ENCODE measurements at regions not wholly inside any gene's neighbourhood (a gene's known extent, or its start where the extent isn't known, plus 50 kb on each side); places are given as distances from the start of the nearest gene placed in this dataset.

DNA sequence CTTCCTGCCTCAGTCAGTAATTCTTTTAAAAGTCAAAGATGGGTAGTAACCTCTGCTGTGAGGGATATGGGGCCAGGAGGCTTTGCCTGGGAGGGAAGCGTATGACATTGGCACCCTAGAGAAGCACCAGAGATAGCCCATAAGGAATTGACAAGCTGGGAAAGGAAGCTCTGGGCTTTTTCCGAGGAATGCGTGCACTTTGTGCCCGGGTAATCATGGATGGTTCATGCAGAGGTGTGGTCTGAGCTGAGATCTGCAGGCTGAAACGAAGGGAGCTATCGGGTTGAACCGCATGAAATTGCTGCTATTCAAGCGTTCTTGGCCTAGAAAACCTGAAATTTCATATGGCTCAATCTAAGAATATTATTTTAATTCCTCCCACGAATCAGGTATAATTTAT, 127.7 kb upstream of the TLE3 start:
- TF ChIP-seq, protein P1, sequence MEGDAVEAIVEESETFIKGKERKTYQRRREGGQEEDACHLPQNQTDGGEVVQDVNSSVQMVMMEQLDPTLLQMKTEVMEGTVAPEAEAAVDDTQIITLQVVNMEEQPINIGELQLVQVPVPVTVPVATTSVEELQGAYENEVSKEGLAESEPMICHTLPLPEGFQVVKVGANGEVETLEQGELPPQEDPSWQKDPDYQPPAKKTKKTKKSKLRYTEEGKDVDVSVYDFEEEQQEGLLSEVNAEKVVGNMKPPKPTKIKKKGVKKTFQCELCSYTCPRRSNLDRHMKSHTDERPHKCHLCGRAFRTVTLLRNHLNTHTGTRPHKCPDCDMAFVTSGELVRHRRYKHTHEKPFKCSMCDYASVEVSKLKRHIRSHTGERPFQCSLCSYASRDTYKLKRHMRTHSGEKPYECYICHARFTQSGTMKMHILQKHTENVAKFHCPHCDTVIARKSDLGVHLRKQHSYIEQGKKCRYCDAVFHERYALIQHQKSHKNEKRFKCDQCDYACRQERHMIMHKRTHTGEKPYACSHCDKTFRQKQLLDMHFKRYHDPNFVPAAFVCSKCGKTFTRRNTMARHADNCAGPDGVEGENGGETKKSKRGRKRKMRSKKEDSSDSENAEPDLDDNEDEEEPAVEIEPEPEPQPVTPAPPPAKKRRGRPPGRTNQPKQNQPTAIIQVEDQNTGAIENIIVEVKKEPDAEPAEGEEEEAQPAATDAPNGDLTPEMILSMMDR (IDR thresholded peaks at IDR 0.05; ENCODE audit: borderline replicate concordance, insufficient read depth, low read depth, low read length) = no peak
- H3K4me3 ChIP-seq (ENCODE audit: low read depth, low read length) = no peak overlapping the region

DNA sequence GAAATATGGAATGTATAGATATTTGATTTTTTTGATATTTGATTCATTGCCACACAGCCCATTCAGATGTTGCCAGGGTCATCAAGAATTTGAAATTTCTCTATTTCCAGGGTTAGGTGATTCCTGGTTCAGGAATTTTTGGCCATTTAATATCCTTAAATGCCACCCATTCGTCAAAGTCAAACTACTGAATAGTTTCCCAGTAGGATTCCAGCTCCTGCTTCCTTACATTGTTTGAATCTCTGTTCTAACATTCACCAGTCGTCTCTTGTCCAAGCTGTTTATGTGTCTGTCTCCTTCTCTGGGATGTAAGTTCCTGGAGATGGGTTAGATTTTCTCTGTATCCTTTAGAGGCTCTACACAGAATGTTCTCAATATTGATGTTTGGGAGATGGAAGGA, 124.9 kb upstream of the TLE3 start:
- TF ChIP-seq, protein P1 (IDR thresholded peaks at IDR 0.05; ENCODE audit: borderline replicate concordance, insufficient read depth, low read depth, low read length) = no peak

DNA sequence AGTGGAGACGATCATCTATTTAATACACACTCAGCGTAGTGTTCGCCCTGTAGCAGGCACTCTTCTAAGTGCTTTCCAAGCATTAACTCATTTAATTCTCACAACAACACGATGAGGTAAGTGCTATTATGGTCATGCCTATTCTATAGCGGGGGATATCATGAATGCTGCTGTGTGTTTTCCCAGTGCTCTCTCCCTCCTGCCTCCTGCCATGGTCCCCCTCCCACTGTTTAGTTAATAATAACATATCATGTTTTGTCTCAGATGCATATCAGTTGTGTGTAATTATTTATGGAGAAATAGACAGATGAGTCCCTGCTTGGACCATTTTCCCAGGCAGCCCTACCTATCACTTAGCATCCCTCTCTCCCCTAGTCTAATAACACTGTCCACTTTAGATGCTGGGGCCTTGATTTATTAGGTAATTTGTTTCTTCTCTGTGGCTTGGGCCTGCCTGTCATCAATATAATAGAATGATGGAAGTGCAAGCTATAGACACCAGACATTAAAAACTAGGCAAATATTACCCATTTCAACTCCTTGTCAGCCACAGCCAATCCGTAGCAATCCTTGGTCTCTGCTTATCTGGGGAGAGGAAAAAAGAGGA, 122.9 kb upstream of the TLE3 start:
- no peak overlapping the region for H3K4me3 ChIP-seq (ENCODE audit: low read depth, low read length)
- TF ChIP-seq, protein P1 (IDR thresholded peaks at IDR 0.05; ENCODE audit: borderline replicate concordance, insufficient read depth, low read depth, low read length) = no peak

More for the DNA sequence above, 124.9 kb upstream of the TLE3 start:
- no peak overlapping the region for H3K4me3 ChIP-seq (ENCODE audit: low read depth, low read length)

DNA sequence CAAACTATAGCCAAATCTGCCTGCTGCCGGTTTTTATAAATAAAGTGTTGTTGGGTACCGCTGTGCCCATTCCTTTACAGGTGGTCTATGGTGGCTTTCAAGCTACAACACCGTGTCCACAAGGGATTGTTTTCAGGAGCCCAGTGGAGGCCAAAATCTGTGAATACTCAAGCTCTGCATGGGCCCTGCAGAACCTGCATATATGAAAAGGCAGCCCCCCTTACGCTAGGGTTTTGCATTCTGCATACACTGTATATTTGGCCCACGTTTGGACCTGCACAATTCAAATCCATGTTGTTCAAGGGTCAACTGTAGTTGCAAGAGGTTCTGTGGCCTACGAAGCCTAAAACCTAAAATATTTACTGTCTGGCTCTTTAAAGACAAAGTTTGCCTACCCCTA, 122.2 kb upstream of the TLE3 start:
- TF ChIP-seq, protein P1 (IDR thresholded peaks at IDR 0.05; ENCODE audit: borderline replicate concordance, insufficient read depth, low read depth, low read length) = no peak
- no peak overlapping the region for H3K4me3 ChIP-seq (ENCODE audit: low read depth, low read length)

DNA sequence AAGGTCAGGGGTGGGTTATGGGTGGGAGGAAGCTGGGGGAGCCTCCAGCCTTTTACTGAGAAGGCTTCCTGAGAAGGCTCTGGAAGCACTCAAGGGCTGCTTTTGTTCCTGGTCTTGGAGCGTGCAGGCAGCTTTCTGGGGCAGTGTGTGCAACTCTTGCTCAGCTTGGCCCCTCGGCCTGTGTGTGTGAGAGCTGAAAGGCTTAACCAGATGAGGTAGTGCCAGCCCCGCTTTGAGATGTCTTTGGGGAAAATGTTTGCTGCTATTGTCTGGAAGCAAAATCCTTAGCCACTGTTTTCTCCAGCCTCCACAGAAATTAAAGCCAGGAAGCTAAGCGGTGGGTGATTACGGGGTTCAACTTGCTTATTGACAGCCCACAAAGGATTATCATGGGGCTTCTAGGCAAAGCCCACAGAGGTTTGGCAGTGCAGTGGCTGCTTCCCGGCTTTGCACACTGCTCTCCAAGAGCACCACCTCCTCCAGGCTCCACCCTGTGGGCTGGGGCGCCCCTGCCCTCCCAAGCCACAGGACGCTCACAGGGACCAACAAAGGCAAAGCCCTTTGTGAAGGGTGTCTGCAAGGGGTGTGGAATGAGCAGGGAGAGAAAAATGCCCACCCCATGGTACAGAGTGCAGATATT, 121.7 kb upstream of the TLE3 start:
- no peak overlapping the region for H3K4me3 ChIP-seq (ENCODE audit: low read depth, low read length)
- TF ChIP-seq, protein P1 (IDR thresholded peaks at IDR 0.05; ENCODE audit: borderline replicate concordance, insufficient read depth, low read depth, low read length) = no peak

DNA sequence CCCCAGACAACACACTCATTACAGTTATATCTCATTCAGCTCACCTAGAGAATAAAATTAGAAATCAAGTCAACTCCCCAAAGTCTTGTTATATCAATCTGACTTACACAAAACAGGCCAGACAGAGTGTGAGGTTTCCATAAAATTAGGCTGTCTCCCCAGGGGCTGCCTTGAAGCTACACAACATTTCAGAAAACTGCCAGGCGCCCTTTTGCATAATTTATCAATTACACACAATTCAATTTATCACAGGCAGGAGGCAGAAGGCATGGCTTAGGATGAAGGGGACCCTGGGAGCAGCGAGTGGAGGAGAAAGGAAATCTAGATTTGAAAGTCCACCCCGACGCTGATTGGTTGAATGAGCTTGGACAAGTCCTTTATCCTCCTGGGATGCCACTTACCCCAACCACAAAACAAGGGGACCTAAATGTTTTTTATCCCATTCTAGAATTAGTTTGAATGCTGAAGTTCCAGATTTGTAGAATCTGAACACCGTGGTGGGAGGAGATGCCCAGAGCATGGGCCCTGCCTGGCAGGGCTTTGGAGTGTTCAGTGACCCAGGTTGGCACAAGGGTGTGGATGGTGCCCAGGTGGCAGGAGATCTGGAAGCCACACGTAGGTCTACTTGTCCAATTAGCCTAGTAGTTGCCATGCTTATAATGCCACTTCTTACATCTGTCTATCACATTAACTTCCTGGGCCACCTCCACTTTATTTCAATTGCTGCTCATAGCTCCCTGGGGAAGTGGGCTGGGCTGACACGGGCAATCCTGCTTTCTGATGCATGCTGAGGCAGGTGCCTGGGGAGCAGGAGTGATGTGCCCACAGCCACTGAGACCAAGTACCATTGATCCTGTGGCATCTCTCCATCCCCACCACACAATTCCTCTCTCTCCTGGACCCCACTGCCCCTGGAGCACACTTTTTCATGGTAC, 119.8 kb upstream of the TLE3 start:
- H3K4me3 ChIP-seq (ENCODE audit: low read depth, low read length) = no peak overlapping the region
- TF ChIP-seq, protein P1 (IDR thresholded peaks at IDR 0.05; ENCODE audit: borderline replicate concordance, insufficient read depth, low read depth, low read length) = no peak

All from GM12875 (cell line).